AML-193 (cell line): ENCODE measurements at regions not wholly inside any gene's neighbourhood (a gene's known extent, or its start where the extent isn't known, plus 50 kb on each side); places are given as distances from the start of the nearest gene placed in this dataset.

Source experiments
- DNase-seq, 2 experiments: peaks; one replicate each; lab custom pipeline; 2025; lab: John Stamatoyannopoulos, UW

GRCh38 chr5:153005711-153006110, 484.8 kb upstream of the GRIA1 start:
- DNase-seq, result no peak

- no peak for DNase-seq
Observed at GRCh38 chr5:153006681-153007080, 483.8 kb upstream of the GRIA1 start.

- no peak for DNase-seq
Observed at GRCh38 chr5:153014194-153014593, 476.3 kb upstream of the GRIA1 start.

GRCh38 chr5:153018121-153018520, 472.3 kb upstream of the GRIA1 start:
- DNase-seq, result no peak

GRCh38 chr5:153030755-153031725, 459.4 kb upstream of the GRIA1 start:
- DNase-seq, result no peak

- DNase-seq, result no peak
Observed at GRCh38 chr5:153039501-153039900, 451.0 kb upstream of the GRIA1 start.

GRCh38 chr5:153043886-153044285, 446.6 kb upstream of the GRIA1 start:
- no peak for DNase-seq

GRCh38 chr5:153050496-153051179, 439.8 kb upstream of the GRIA1 start:
- no peak for DNase-seq

GRCh38 chr5:153066281-153066680, 424.2 kb upstream of the GRIA1 start:
- no peak for DNase-seq

- DNase-seq, result no peak
Observed at GRCh38 chr5:153067869-153068268, 422.6 kb upstream of the GRIA1 start.

- no peak for DNase-seq
Observed at GRCh38 chr5:153079396-153079795, 411.1 kb upstream of the GRIA1 start.

GRCh38 chr5:153080940-153081339, 409.5 kb upstream of the GRIA1 start:
- no peak for DNase-seq

GRCh38 chr5:153081385-153081784, 409.1 kb upstream of the GRIA1 start:
- no peak for DNase-seq

- no peak for DNase-seq
Observed at GRCh38 chr5:153084511-153084910, 406.0 kb upstream of the GRIA1 start.

- DNase-seq, result no peak
Observed at GRCh38 chr5:153086486-153086885, 404.0 kb upstream of the GRIA1 start.

- no peak for DNase-seq
Observed at GRCh38 chr5:153088538-153088937, 401.9 kb upstream of the GRIA1 start.

GRCh38 chr5:153094333-153094732, 396.1 kb upstream of the GRIA1 start:
- no peak for DNase-seq

GRCh38 chr5:153096381-153096780, 394.1 kb upstream of the GRIA1 start:
- no peak for DNase-seq

GRCh38 chr5:153099328-153099727, 391.1 kb upstream of the GRIA1 start:
- no peak for DNase-seq

- DNase-seq, result no peak
Observed at GRCh38 chr5:153101235-153102180, 389.0 kb upstream of the GRIA1 start.

GRCh38 chr5:153116916-153117315, 373.6 kb upstream of the GRIA1 start:
- no peak for DNase-seq

- DNase-seq, result no peak
Observed at GRCh38 chr5:153118018-153118417, 372.5 kb upstream of the GRIA1 start.
